Activated CD4-positive, alpha-beta T cell treated with anti-CD3 and anti-CD28 coated beads for 48 hours (primary cell): ENCODE measurements at regions not wholly inside any gene's neighbourhood (a gene's known extent, or its start where the extent isn't known, plus 50 kb on each side); places are given as distances from the start of the nearest gene placed in this dataset.

ENCODE experiments used
- DNase-seq: peaks from one replicate; pipeline ENCODE4 v3.0.0-alpha.2; 2020

- DNase-seq: no peak
Observed at GRCh38 chr4:157840034-157840433, 332.8 kb downstream of the GASK1B start.

GRCh38 chr4:157838366-157838765 is 334.5 kb downstream of the GASK1B start:
- no peak for DNase-seq

- no peak for DNase-seq
Observed at GRCh38 chr4:157837071-157837703, 335.6 kb downstream of the GASK1B start.

- no peak for DNase-seq
Observed at GRCh38 chr4:157832596-157832995, 340.2 kb downstream of the GASK1B start.

- DNase-seq: no peak
Observed at GRCh38 chr4:157824021-157824420, 348.8 kb downstream of the GASK1B start.

GRCh38 chr4:157821814-157822213 is 351.0 kb downstream of the GASK1B start:
- DNase-seq: no peak

- no peak for DNase-seq
Observed at GRCh38 chr4:157819693-157820464, 352.9 kb downstream of the GASK1B start.

- no peak for DNase-seq
Observed at GRCh38 chr4:157818946-157819692, 353.7 kb downstream of the GASK1B start.

GRCh38 chr4:157810137-157810774 is 362.6 kb downstream of the GASK1B start:
- DNase-seq: no peak

- DNase-seq: no peak
Observed at GRCh38 chr4:157808796-157809383, 363.9 kb downstream of the GASK1B start.

GRCh38 chr4:157806184-157806583 is 366.6 kb downstream of the GASK1B start:
- no peak for DNase-seq

GRCh38 chr4:157804986-157805385 is 367.8 kb downstream of the GASK1B start:
- DNase-seq: no peak

GRCh38 chr4:157803845-157804521 is 368.8 kb downstream of the GASK1B start:
- no peak for DNase-seq

GRCh38 chr4:157803421-157803820 is 369.4 kb downstream of the GASK1B start:
- DNase-seq: no peak

- DNase-seq: no peak
Observed at GRCh38 chr4:157795495-157795894, 377.3 kb downstream of the GASK1B start.

GRCh38 chr4:157792716-157793115 is 380.1 kb downstream of the GASK1B start:
- DNase-seq: no peak

GRCh38 chr4:157791236-157791635 is 381.6 kb downstream of the GASK1B start:
- no peak for DNase-seq

GRCh38 chr4:157787618-157788017 is 385.2 kb downstream of the GASK1B start:
- DNase-seq: no peak

- no peak for DNase-seq
Observed at GRCh38 chr4:157781361-157781760, 391.5 kb downstream of the GASK1B start.

- no peak for DNase-seq
Observed at GRCh38 chr4:157779081-157779480, 393.7 kb downstream of the GASK1B start.

GRCh38 chr4:157776930-157777528 is 395.8 kb downstream of the GASK1B start:
- DNase-seq: no peak

- no peak for DNase-seq
Observed at GRCh38 chr4:157775971-157776370, 396.9 kb downstream of the GASK1B start.
